ENCODE measurements at regions not wholly inside any gene's neighbourhood (a gene's known extent, or its start where the extent isn't known, plus 50 kb on each side); places are given as distances from the start of the nearest gene placed in this dataset.

- Histone ChIP-seq H2AFZ (ENCODE audit: low read length) (no peak overlapping the region), H3K27me3 (ENCODE audit: insufficient read depth, low read length) (no peaks in the 10 kb centered on the region), H3K4me2 (ENCODE audit: insufficient read depth, low read length) (no peak overlapping the region), H3K79me2 (ENCODE audit: insufficient read depth, low read length) (no peaks in the 10 kb centered on the region), H3K36me3 (ENCODE audit: insufficient read depth, low read length) (no peaks in the 10 kb centered on the region), H3K9me3 (ENCODE audit: low read depth, low read length) (peaks cover 4% of the 10 kb centered on the region), H3K27ac (ENCODE audit: low read depth, low read length) (no peak overlapping the region), H3K4me3 (ENCODE audit: insufficient read depth, low read length) (no peak overlapping the region), H3K4me1 (ENCODE audit: insufficient read depth, low read length) (no peaks in the 10 kb centered on the region), H4K20me1 (ENCODE audit: insufficient read depth, low read length) (no peaks in the 10 kb centered on the region)
- no peak for TF ChIP-seq CTCF (IDR thresholded peaks at IDR 0.05; ENCODE audit: extremely low read depth, low read depth, low read length)
- no peak for DNase-seq (ENCODE audit: insufficient read length, low spot score, missing footprints)
Measured at GRCh38 chr4:160772668-160773067, 1391.1 kb downstream of the FSTL5 start.

GRCh38 chr4:160795216-160795615, 1368.6 kb downstream of the FSTL5 start:
- Histone ChIP-seq H3K4me3 (ENCODE audit: insufficient read depth, low read length) (no peak overlapping the region), H2AFZ (ENCODE audit: low read length) (no peak overlapping the region), H3K9me3 (ENCODE audit: low read depth, low read length) (peaks cover 5% of the 10 kb centered on the region), H3K4me2 (ENCODE audit: insufficient read depth, low read length) (no peak overlapping the region), H4K20me1 (ENCODE audit: insufficient read depth, low read length) (no peaks in the 10 kb centered on the region), H3K27me3 (ENCODE audit: insufficient read depth, low read length) (no peaks in the 10 kb centered on the region), H3K79me2 (ENCODE audit: insufficient read depth, low read length) (no peaks in the 10 kb centered on the region), H3K27ac (ENCODE audit: low read depth, low read length) (no peak overlapping the region), H3K4me1 (ENCODE audit: insufficient read depth, low read length) (no peaks in the 10 kb centered on the region), H3K36me3 (ENCODE audit: insufficient read depth, low read length) (no peaks in the 10 kb centered on the region)
- TF ChIP-seq CTCF (IDR thresholded peaks at IDR 0.05; ENCODE audit: extremely low read depth, low read depth, low read length): no peak
- DNase-seq (ENCODE audit: insufficient read length, low spot score, missing footprints): no peak

- no peaks in the 10 kb centered on the region for H3K79me2 ChIP-seq (ENCODE audit: insufficient read depth, low read length)
- TF ChIP-seq CTCF (IDR thresholded peaks at IDR 0.05; ENCODE audit: extremely low read depth, low read depth, low read length): no peak
- no peaks in the 10 kb centered on the region for H3K36me3 ChIP-seq (ENCODE audit: insufficient read depth, low read length)
- no peak overlapping the region for H2AFZ ChIP-seq (ENCODE audit: low read length)
- H3K4me3 ChIP-seq (ENCODE audit: insufficient read depth, low read length): no peak overlapping the region
- no peaks in the 10 kb centered on the region for H3K4me1 ChIP-seq (ENCODE audit: insufficient read depth, low read length)
- no peaks in the 10 kb centered on the region for H4K20me1 ChIP-seq (ENCODE audit: insufficient read depth, low read length)
- H3K27me3 ChIP-seq (ENCODE audit: insufficient read depth, low read length): no peaks in the 10 kb centered on the region
- no peak for DNase-seq (ENCODE audit: insufficient read length, low spot score, missing footprints)
- H3K4me2 ChIP-seq (ENCODE audit: insufficient read depth, low read length): no peak overlapping the region
- H3K9me3 ChIP-seq (ENCODE audit: low read depth, low read length): no peaks in the 10 kb centered on the region
- H3K27ac ChIP-seq (ENCODE audit: low read depth, low read length): no peak overlapping the region
Measured at GRCh38 chr4:160808174-160808573, 1355.6 kb downstream of the FSTL5 start.

- Histone ChIP-seq H3K79me2 (ENCODE audit: insufficient read depth, low read length) (no peaks in the 10 kb centered on the region), H3K36me3 (ENCODE audit: insufficient read depth, low read length) (no peaks in the 10 kb centered on the region), H3K4me3 (ENCODE audit: insufficient read depth, low read length) (no peak overlapping the region), H4K20me1 (ENCODE audit: insufficient read depth, low read length) (no peaks in the 10 kb centered on the region), H3K27ac (ENCODE audit: low read depth, low read length) (no peak overlapping the region), H3K27me3 (ENCODE audit: insufficient read depth, low read length) (no peaks in the 10 kb centered on the region), H2AFZ (ENCODE audit: low read length) (no peak overlapping the region), H3K9me3 (ENCODE audit: low read depth, low read length) (no peaks in the 10 kb centered on the region), H3K4me2 (ENCODE audit: insufficient read depth, low read length) (no peak overlapping the region), H3K4me1 (ENCODE audit: insufficient read depth, low read length) (no peaks in the 10 kb centered on the region)
- DNase-seq (ENCODE audit: insufficient read length, low spot score, missing footprints): no peak
- no peak for TF ChIP-seq CTCF (IDR thresholded peaks at IDR 0.05; ENCODE audit: extremely low read depth, low read depth, low read length)
Measured at GRCh38 chr4:160809576-160809975, 1354.2 kb downstream of the FSTL5 start.
